SKM-1 treated with dmso at 0.1 percent for 144 hours (cell line): ENCODE measurements at regions not wholly inside any gene's neighbourhood (a gene's known extent, or its start where the extent isn't known, plus 50 kb on each side); places are given as distances from the start of the nearest gene placed in this dataset.
"Not testable (repeated sequence)": the region's sequence is repeated elsewhere in the genome, so short reads cannot be mapped to it uniquely, and the experiment has no call there.

Source experiments
- DNase-seq: peaks from one replicate; lab custom pipeline; 2025; ENCODE audit not compliant: unreplicated experiment; lab: John Stamatoyannopoulos, UW

DNA sequence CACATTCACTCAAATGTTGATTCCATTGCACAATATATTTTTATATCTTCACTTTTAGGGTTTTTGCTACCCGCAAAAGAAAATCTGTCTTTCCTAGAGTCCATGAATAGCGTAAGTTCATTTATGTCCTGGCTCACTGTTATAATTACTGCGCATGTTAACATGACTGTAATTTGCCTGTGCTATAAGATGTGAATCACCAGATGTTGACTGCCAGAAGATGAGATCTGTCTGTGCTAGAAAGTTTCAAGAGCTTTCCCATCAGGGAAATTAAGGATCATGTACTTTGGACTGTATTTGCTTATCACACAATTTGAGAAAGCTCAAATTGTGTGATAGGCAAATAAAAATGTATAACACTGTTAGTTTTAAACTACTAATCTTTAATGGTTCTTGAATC, 322.5 kb downstream of the CHL1 start:
- no peak for DNase-seq

DNA sequence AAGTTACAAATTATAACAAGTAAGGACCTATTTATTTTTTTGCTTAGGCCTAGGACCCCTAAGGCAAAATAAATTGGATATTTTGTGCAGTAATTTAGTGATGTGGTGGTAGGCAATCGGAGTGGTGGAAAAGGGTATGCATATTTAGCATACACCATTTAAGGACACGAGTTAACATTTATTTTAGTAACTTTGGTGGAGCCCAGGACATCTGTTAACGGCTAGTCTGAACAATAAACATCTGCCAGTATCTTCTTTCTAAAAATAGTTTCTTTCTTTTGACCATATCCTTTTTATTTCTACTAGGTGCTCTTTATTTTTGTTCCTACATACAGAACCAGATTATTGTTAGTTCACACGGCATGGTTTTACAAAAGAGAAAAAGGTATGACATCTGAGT, 326.3 kb downstream of the CHL1 start:
- DNase-seq: no peak

DNA sequence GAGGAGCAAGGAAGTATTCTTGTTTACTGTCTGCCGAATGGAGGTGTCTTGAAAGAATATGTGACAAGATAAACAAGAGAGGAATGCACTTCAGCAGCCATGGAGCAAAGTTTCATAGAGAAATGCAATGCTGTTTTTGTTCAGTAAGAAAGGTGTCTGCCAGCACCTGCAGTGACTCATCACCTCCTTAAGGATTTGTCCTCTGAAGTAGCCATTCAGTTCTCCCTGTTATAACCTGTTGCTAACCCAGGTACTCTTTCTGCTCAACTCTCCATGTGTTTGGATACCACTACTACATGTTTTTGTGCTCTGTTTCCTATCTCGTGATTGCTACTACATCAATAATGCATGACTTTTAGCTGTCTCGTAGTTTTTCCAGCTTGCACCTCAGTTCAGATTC, 328.9 kb downstream of the CHL1 start:
- no peak for DNase-seq

DNA sequence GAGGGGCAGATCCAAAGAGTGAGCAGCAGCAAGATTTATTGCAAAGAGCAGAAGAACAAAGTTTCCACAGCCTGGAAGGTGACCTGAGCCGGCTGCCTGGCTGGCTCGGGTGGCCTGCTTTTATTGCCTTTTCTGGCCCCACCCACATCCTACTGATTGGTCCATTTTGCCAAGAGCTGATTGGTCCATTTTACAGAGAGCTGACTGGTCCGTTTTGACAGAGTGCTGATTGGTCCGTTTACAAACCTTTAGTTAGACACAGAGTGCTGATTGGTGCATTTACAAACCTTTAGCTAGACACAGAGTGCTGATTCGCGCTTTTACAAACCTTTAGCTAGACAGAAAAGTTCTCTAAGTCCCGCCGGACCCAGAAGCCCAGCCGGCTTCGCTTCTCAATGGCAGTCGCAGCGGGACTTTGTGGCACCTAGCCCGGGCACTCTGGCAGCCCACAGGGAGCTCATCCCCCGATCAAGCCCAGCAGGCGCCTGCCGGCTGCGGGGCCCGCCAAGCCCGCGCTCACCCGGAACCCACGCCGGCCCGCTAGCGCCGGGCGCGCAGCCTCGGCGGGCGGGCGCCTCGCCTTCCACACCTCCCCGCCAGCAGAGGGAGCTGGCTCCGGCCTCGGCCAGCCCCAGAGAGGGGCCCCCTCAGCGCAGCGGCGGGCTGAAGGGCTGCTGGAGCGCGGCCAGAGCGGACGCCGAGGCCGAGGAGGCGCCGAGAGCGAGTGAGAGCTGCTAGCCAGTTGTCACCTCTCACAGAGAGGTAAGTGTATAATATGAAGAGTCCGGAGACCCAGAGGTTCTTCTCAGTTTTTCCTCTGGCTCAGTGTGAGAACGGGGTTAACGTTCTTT, 339.2 kb downstream of the CHL1 start:
- DNase-seq: peak; percentile 20

DNA sequence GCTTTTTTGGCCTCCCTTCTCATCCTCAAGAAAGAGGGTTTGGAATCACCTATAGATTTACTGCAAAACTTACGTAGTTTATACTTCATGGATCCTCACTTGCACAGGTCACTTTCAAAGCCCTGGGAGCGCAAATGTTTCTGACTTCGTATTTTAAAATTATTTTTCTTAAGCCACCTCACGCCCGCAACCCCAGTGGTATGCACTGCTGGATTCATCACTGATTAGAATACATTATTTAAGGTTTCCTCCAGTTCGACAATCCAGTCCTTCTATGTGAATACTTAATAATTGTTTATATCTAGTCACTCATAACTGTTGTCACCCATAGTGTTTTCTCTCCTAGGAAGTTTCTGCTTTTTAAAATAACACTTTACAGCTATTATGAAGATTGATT, 339.9 kb downstream of the CHL1 start:
- no peak for DNase-seq

DNA sequence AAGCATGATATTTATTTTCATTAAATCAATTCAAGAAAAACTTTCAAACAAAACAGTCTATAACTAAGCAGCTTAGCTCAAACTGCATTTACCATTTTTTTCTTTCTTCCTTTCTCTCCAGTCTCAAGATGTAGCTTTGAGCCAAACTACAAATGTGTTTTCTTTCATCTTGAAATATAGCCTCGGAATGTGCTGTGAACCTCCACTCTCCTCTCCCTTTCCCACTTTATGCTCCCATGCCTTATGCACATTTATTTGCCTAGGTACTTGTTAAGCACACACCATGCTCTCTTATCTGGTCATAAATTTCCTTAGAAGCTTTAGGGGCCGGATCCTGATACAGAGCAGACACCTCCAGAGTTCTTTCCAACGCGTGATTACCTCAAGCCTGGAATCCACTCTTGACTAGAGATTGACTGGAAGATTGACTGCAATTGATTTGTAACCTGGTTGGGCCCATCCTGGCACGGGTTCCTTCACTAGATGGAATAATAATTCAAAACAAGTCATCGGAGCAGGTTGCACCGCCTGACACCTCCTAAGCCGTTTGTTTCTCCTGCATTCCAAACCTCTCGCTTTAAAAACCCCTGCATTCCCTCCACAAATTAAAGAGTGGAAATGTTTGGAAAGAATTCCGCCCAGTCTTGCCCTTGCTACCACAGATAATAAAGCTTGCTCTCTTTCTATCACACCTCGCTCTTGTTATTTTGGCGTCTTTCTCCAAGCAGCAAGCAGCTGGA, 344.7 kb downstream of the CHL1 start:
- no peak for DNase-seq

DNA sequence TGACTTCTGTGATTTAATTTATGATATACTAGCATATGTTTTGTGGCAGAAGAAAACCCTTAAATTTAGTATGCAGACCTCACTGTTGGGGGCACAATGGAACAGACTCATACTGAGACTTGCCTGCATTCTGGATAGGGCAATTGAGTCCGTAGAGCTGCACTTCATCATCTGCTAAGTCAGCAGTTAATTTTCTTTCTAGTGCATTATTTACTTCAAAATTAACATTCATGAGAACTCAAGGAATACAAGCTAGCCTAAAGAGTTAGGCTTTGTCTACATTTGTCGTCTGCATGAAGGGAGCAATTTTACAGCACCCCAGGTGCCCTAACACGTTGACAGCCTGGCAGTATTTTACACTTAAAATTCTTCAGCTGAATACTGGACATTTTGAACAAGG, 345.5 kb downstream of the CHL1 start:
- no peak for DNase-seq

DNA sequence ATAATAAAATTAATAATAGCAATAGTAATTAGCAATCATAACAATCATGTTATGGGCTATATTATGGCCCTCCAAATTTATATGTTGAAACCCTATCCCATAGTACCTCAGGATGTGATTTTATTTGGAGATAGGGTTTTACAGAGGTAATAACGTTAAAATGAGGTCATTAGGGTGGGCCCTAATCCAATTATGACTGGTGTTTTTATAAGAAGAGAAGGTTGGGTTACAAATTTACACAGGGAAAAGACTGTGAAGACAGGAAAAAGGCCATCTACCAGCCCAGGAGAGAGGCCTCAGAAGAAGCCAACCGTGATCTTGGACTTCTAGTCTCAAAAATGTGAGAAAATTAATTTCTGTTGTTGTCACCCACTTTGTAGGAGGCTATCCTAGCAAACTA, 353.1 kb downstream of the CHL1 start:
- no peak for DNase-seq

DNA sequence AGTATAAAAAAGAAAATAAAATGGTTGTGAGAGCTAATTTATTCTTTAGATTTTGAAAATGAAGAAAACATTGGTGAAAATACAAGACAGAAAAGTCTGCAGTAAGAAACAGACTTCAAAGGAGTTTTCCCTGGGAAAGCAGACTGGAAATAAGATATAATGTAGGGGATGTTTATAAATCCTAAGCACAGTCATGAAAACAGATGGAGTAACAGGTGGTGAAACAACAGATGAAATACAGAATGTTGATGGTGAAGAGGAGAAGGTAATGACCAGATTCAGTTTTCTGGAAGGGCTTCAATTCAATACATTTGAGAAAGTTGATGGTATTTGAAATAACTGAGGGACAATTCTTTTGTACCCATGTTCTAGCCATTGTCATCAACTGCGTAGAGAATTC, 353.9 kb downstream of the CHL1 start:
- no peak for DNase-seq

DNA sequence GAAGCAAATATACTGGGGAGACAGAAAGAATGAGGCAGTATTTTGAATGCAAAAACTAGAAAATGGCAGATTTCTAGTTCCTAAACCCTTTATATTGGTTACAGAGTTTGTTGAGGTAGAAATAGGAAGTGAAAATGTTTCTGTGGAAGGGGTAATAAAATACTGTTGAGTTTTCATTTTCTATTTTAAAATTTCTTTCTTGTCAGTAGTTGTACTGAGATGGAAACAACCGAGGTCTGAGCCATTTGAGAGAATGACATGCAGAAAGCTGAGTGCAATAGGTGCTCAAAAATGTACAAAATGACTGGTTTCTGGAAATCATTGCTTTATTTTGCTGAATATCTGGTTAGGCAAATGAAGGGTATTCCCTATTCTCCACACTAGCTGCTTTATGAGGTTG, 361.4 kb downstream of the CHL1 start:
- DNase-seq: no peak

DNA sequence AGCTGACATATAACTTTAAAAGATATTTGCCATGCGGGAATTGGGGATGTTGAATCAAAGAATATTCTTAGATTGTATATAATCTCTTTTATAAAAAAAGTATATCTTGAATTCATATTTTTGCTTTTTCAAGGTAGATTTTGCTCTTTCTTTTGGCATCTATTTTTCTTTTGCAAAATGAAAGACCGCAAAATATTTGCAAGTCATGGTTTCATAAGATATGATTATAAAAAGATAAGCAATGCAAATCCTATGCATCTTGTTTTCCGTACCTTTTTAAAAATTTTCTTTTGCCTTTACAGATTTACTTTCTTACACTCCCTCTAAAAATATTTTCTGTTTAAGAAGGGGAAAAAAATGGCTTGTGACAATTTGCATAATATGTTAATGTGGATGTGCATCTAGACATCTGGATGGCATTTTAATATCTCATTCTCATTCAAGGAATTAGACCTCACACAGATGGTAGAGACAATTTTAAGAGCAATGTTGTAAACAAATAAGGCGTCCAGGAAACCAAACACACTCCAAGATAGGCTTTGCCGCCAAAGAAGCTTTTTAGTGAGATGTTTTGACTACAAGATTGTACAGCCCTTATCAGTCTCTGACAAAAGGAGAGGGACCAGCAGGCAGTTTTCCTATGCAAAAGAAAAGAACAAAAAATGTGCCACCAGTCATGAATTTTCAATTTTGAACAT, 371.1 kb downstream of the CHL1 start:
- DNase-seq: no peak

DNA sequence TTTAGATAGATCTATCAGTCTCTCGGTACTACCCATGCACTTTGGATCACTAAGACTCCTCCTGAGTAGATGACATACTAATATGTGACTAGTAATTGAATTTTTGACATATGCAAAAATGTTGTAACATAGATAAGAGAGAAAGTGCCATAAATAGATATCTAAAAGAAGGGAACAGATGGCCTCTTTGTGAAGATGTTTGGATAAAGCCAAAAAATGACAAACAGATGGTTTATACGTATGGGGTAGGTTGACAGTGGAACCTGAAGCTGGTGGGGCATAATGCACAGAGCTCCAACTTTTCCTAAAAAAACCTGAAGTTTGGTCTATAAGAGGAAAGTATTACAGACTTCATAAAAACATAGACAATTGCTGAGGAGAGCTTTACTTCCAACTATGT, 383.0 kb downstream of the CHL1 start:
- DNase-seq: not testable (repeated sequence)

DNA sequence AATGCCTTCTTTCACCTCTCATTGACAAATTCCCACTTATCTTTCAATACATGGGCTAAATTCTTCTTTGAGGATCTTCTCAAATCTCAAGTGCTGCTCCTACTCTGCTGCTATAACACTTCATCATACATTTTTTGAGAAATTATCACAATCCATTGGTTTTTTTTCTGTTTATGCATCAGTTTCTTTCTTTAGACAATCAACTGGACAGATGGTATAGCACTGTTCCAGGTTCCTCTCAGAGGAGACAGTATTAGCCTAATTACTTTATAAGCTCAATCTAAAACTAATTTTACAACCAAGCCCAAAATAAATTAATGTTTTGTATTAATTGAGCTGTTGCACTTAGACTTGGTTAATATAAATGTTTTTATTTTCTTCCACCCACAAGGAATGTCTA, 392.5 kb downstream of the CHL1 start:
- not testable (repeated sequence) for DNase-seq

DNA sequence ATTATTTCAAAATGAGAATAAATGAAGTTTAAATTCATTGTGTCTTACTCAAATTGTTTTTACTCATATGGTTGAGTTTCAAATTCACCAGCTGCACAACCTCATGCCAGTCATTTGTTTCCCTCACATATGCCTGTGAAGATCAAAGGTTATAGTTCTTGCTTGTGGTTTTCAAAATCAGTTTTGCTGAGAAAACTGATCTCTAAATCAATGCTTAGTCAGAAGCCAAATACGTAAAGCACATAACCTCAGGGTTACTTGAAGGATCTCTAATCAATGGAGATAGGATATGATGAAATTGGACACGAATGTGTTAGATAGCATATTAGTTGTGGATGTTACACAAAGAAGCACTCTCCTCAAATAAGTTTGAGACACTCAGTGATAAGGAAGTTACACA, 400.7 kb downstream of the CHL1 start:
- DNase-seq: not testable (repeated sequence)

DNA sequence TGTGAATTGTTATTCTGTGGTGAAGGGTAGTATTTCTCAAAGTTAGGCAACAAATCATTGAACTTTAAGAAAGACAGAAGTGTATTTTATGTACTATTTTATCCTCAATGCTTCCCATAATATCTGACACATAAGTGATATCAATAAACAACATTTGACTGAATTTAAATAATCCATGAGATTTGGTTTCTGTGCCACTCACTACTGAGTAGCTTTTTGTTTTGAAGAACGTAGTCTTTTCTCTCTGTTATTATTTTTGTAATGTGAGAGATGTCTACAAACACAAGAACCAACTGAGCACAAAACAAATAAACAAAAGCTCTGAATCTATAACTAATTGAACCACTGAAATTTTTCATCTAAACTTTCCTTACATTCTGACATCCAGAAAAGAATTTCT, 401.2 kb downstream of the CHL1 start:
- not testable (repeated sequence) for DNase-seq

DNA sequence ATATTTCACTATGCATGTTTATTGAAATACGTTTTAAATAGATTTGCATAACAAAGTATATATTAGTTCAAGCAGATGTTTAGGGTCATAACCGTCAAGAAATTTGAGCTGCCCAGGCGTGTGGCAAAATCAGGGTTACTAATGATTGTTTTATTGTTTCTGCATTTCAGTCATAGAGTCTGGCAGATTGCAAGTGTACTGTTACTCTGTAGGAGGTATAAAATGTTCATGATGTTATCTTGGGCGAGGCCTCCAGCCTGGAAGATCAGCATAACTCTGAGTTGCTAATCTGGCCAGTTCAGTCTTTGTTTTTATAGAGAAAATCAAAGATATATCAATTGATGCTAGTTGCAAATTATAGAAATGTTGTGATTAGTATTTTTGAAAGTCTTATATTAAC, 410.9 kb downstream of the CHL1 start:
- DNase-seq: not testable (repeated sequence)

DNA sequence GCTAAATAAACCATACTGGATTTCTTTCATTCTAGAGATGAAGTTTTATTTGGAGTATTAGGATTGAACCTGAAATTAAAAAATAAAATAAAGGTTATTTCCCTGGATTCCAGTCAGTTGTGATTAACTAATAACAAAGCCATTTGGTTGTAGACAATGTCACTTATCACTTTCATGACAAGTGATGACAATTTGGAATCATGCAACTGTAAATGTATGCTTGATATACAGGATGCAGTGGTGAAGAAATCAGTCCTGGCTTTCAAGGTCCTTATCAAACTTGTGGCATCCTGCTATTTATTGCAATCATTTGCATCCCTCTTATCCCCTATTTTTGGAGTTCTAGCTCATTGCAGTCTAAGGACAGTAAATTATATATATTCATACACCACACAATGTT, 425.2 kb downstream of the CHL1 start:
- DNase-seq: no peak

DNA sequence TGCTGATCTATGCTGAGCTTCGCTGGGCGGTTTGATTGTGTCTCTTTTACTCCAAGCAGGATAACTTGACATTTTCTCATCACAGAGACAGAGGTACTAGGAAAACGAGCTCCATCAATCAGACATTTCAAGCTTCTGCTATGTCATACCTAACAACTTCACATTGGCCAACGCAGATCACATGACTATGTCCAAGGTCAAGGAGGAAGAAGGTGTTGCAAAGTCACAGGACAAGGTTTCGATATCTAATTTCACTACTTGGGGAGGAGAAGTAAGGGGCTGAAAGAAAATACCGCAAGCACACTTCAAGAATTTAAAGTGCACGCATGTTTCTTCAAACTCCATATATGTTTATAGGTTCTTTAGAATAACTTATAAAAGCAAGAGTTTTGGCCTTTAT, 425.8 kb downstream of the CHL1 start:
- no peak for DNase-seq

DNA sequence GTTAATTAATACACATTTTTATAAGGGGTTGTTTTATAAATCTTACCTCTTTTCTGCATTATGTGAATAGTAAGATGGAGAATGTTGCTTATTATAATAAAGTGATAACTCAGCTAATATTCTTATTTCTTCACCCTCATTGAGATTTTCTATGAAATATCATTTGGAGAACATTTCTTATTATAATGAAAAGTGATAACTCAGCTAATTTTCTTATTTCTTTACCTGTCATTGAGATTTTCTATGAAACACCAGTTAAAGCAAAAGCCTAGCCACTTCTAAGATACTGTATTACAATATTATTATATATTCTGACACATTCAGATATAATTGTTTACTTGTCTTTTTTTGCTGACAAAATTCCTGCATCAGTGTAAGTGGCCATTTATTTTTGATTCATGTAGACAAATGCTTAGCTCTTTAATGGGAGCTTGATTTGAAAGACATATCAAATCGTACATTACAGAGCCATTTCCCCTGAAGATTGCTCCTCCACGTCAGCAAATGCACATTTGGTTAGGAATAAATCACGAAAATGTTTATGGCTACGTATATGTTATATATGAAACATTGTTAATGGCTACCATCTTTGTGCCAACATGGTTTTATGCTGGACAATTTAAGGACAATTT, 427.5 kb downstream of the CHL1 start:
- no peak for DNase-seq

DNA sequence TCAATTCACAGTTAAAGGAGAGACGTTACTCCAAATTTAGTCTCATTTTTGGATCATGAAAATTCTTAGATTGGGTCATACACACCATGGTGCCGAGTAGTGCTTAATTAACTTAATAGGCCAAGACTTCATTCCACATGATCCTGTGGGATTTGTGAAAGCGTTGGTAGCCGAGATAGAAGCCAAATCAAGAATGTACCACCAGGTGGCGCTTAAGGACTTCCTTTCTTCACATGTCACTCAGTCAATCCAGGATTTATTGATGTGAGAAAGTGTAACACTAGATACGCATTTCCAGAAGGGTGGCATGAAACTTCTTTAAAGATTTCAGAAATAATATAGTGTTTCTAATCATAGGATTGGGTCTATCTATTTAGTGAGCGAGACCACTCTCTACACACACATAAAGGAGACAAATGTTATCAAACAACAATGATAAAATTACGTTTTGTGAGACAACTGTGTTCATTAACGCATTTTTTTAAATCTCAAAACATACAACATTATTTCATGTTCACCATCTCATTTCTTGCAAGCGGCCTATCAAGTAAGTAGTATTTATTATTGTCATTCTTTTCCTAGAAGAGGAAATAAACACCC, 436.1 kb downstream of the CHL1 start:
- peak; percentile 34 for DNase-seq

DNA sequence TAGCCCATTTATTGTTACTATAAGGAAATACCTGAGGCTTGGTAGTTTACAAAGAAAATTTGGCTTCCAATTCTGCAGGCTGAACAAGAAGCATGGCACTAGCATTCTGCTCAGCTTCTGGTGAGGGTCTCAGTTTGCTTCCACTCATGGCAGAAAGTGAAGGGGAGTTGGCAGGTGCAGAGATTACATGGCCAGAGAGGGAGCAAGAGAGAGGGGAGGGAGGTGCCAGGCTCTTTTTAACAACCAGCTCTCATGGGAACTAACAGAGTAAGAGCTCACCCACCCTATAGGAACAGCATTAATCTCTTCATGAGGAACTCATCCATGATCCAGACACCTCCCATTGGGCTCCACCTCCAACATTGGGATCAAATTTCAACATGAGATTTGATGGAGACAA, 437.9 kb downstream of the CHL1 start:
- DNase-seq: no peak
